NCI-H524 (cell line): ENCODE measurements at regions not wholly inside any gene's neighbourhood (a gene's known extent, or its start where the extent isn't known, plus 50 kb on each side); places are given as distances from the start of the nearest gene placed in this dataset.

Experiments used
- DNase-seq, 2 experiments: peaks; one replicate each; lab custom pipeline; 2025; lab: John Stamatoyannopoulos, UW

GRCh38 chr6:140063021-140063399, 688.6 kb upstream of the CITED2 start:
- DNase-seq, result peak in 1 of 2 experiments; percentile 45

GRCh38 chr6:140062043-140063020, 687.9 kb upstream of the CITED2 start:
- DNase-seq, result peak; percentile 20 to 76

- DNase-seq, result no peak
These were observed 686.9 kb upstream of the CITED2 start for GRCh38 chr6:140061110-140062042.

GRCh38 chr6:140059947-140060346, 685.5 kb upstream of the CITED2 start:
- no peak for DNase-seq

- DNase-seq, result no peak
These were observed 684.4 kb upstream of the CITED2 start for GRCh38 chr6:140058863-140059262.

- DNase-seq, result peak in 1 of 2 experiments; percentile 47
These were observed 678.6 kb upstream of the CITED2 start for GRCh38 chr6:140052736-140053729.

- peak in 1 of 2 experiments; percentile 21 for DNase-seq
These were observed 677.4 kb upstream of the CITED2 start for GRCh38 chr6:140051521-140052512.

GRCh38 chr6:140050101-140050995, 675.9 kb upstream of the CITED2 start:
- DNase-seq, result no peak

GRCh38 chr6:140049251-140049650, 674.8 kb upstream of the CITED2 start:
- DNase-seq, result no peak

GRCh38 chr6:140048202-140048790, 673.8 kb upstream of the CITED2 start:
- no peak for DNase-seq

GRCh38 chr6:140047321-140047720, 672.9 kb upstream of the CITED2 start:
- DNase-seq, result no peak

GRCh38 chr6:140046016-140046632, 671.7 kb upstream of the CITED2 start:
- no peak for DNase-seq

- DNase-seq, result no peak
These were observed 670.7 kb upstream of the CITED2 start for GRCh38 chr6:140045116-140045515.

- DNase-seq, result no peak
These were observed 670.2 kb upstream of the CITED2 start for GRCh38 chr6:140044626-140045025.

GRCh38 chr6:140043762-140044378, 669.4 kb upstream of the CITED2 start:
- no peak for DNase-seq

GRCh38 chr6:140043357-140043756, 668.9 kb upstream of the CITED2 start:
- no peak for DNase-seq

- peak in 1 of 2 experiments; percentile 4 for DNase-seq
These were observed 667.3 kb upstream of the CITED2 start for GRCh38 chr6:140041571-140042332.
